GM23338 (cell line): ENCODE measurements at regions not wholly inside any gene's neighbourhood (a gene's known extent, or its start where the extent isn't known, plus 50 kb on each side); places are given as distances from the start of the nearest gene placed in this dataset.

ENCODE experiments used
- ATAC-seq: fragments of 200-7000 bp; cut with Tn5 transposase; 3 replicates; pipeline ENCODE4 v1.9.1; 2020
- DNase-seq: peaks from one replicate; pipeline ENCODE4 v3.0.0-alpha.2; 2015; ENCODE audit warnings: low spot score
- H2AFZ ChIP-seq: fragments of 200-600 bp; sonication (generic); 2 replicates; pipeline ENCODE4 v1.8.0; 2016; ENCODE audit warnings: antibody characterized with exemption, mild to moderate bottlenecking, moderate library complexity
- H3F3A ChIP-seq: fragments of 200-600 bp; sonication (generic); replicated peaks from 2 replicates; pipeline ENCODE4 v1.8.0; 2017; ENCODE audit warnings: antibody characterized with exemption, mixed run types, low read depth
- H3K27ac ChIP-seq: fragments of 200-600 bp; sonication (generic); 2 replicates; pipeline ENCODE4 v1.6.1; 2016; ENCODE audit warnings: low read depth
- H3K27me3 ChIP-seq: fragments of 200-600 bp; sonication (generic); 2 replicates; pipeline ENCODE4 v1.8.0; 2016; ENCODE audit warnings: mild to moderate bottlenecking, mixed run types, moderate library complexity; ENCODE audit not compliant: insufficient read depth
- H3K36me3 ChIP-seq: fragments of 200-600 bp; sonication (generic); 2 replicates; pipeline ENCODE4 v1.8.0; 2016; ENCODE audit warnings: mild to moderate bottlenecking; ENCODE audit not compliant: insufficient read depth
- H3K4me1 ChIP-seq: fragments of 200-600 bp; sonication (generic); 2 replicates; pipeline ENCODE4 v1.8.0; 2016; ENCODE audit warnings: mild to moderate bottlenecking, moderate library complexity; ENCODE audit not compliant: insufficient read depth
- H3K4me2 ChIP-seq: fragments of 200-600 bp; sonication (generic); 2 replicates; pipeline ENCODE4 v1.7.1; 2017; ENCODE audit warnings: mixed run types
- H3K4me3 ChIP-seq: fragments of 200-600 bp; sonication (generic); 2 replicates; pipeline ENCODE4 v1.6.1; 2016; ENCODE audit warnings: mixed run types
- H3K79me2 ChIP-seq: fragments of 200-600 bp; sonication (generic); replicated peaks from 2 replicates; pipeline ENCODE4 v1.8.0; 2017; ENCODE audit warnings: mild to moderate bottlenecking; ENCODE audit not compliant: insufficient read depth
- H3K9me2 ChIP-seq: fragments of 200-600 bp; sonication (generic); 2 replicates; pipeline ENCODE4 v1.8.0; 2017; ENCODE audit not compliant: insufficient read depth
- H4K20me1 ChIP-seq: fragments of 200-600 bp; sonication (generic); replicated peaks from 2 replicates; pipeline ENCODE4 v1.8.0; 2017; ENCODE audit warnings: mild to moderate bottlenecking; ENCODE audit not compliant: insufficient read depth
- H3K27ac Mint-ChIP-seq: 2 replicates; pipeline ENCODE4 v1.8.0; 2020; ENCODE audit warnings: inconsistent platforms, mild to moderate bottlenecking, moderate library complexity, mixed read lengths
- H3K27me3 Mint-ChIP-seq: 3 replicates; pipeline ENCODE4 v1.8.0; 2022; ENCODE audit warnings: low read depth, mild to moderate bottlenecking, moderate library complexity, mixed read lengths, inconsistent platforms; ENCODE audit not compliant: insufficient read depth, poor library complexity
- H3K36me3 Mint-ChIP-seq: 3 replicates; pipeline ENCODE4 v1.8.0; 2021; ENCODE audit warnings: low read depth, mild to moderate bottlenecking, inconsistent platforms, moderate library complexity, mixed read lengths
- H3K4me1 Mint-ChIP-seq: 3 replicates; pipeline ENCODE4 v1.8.0; 2020; ENCODE audit warnings: mild to moderate bottlenecking, inconsistent platforms, mixed read lengths
- H3K4me3 Mint-ChIP-seq: 3 replicates; pipeline ENCODE4 v1.8.0; 2021; ENCODE audit warnings: moderate library complexity, mild to moderate bottlenecking, inconsistent platforms, mixed read lengths
- H3K9me3 Mint-ChIP-seq: 3 replicates; pipeline ENCODE4 v1.8.0; 2020; ENCODE audit warnings: moderate library complexity, mild to moderate bottlenecking, inconsistent platforms, mixed read lengths
- ETS1 ChIP-seq: IDR thresholded peaks from 2 replicates; pipeline ENCODE4 v1.6.1; 2016; ENCODE audit warnings: antibody characterized with exemption
- REST ChIP-seq: IDR thresholded peaks from one replicate; pipeline ENCODE4 v1.6.1; 2018; ENCODE audit warnings: antibody characterized with exemption; ENCODE audit not compliant: unreplicated experiment
- ZNF114 ChIP-seq: fragments of 250-450 bp; sonication (Bioruptor Pico); IDR thresholded peaks from 2 replicates; pipeline ENCODE4 v1.5.0; 2020; ENCODE audit warnings: mild to moderate bottlenecking, moderate library complexity
- TF ChIP-seq, protein P1 (sequence below): fragments of 250-450 bp; sonication (Bioruptor Pico); IDR thresholded peaks from 2 replicates; pipeline ENCODE4 v1.5.0; 2020; ENCODE audit warnings: mild to moderate bottlenecking, moderate library complexity

DNA sequence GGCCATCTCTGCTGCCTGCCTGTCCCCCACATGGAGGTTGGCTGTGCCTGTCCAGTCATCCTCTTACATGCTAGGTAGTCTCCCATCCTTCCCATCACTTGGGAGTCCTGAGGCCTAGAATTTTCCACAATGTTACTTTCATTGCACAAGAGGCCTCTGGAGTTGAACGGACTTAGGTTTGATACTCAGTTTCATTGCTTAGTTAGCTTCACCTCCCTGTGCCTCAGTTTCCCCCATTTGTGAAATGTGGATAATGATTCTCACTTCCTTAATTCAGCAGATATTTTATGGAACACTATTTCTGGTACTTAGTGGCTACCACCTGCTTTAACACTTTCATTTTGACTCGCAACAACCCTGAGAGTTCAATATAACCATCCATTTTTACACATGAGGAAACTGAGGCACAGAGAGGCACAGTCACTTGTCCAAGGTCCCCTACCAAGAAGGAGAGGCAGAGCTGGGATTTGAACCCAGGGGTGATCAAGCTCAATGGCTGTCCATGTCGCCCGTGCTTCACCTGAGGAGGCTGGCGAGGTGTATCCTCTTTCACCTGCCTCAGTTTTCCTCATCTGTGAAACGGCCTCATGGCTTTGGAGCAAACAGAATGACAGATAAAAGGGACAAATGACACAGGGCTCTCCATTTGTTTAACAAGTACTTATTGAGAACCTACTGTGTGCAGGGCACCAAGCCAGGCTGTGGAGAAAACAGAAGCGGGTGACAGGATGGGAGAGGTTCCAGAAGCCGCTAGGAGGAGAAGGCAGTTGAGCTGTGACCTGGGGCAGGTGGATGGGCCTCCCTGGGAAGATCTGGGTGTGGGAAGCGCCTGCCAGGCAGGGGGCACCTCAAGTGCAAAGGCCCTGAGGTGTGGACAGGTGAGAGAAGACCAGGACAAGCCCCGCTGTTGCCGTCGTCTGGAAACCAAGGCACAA, 154.3 kb upstream of the PTPN1 start:
- Histone ChIP-seq H3K4me3 (no peak overlapping the region), H3K27me3 (no peaks in the 10 kb centered on the region), H3K4me2 (no peak overlapping the region), H3K36me3 (no peaks in the 10 kb centered on the region), H3K79me2 (no peaks in the 10 kb centered on the region), H4K20me1 (no peaks in the 10 kb centered on the region), H3F3A (no peaks in the 10 kb centered on the region), H2AFZ (no peak overlapping the region), H3K27ac (no peak overlapping the region), H3K9me2 (no peaks in the 10 kb centered on the region), H3K4me1 (no peaks in the 10 kb centered on the region)
- TF ChIP-seq REST (no peak), ZNF114 (CRISPR knock-in tag) (no peak), ETS1 (no peak)
- TF ChIP-seq, protein P1, sequence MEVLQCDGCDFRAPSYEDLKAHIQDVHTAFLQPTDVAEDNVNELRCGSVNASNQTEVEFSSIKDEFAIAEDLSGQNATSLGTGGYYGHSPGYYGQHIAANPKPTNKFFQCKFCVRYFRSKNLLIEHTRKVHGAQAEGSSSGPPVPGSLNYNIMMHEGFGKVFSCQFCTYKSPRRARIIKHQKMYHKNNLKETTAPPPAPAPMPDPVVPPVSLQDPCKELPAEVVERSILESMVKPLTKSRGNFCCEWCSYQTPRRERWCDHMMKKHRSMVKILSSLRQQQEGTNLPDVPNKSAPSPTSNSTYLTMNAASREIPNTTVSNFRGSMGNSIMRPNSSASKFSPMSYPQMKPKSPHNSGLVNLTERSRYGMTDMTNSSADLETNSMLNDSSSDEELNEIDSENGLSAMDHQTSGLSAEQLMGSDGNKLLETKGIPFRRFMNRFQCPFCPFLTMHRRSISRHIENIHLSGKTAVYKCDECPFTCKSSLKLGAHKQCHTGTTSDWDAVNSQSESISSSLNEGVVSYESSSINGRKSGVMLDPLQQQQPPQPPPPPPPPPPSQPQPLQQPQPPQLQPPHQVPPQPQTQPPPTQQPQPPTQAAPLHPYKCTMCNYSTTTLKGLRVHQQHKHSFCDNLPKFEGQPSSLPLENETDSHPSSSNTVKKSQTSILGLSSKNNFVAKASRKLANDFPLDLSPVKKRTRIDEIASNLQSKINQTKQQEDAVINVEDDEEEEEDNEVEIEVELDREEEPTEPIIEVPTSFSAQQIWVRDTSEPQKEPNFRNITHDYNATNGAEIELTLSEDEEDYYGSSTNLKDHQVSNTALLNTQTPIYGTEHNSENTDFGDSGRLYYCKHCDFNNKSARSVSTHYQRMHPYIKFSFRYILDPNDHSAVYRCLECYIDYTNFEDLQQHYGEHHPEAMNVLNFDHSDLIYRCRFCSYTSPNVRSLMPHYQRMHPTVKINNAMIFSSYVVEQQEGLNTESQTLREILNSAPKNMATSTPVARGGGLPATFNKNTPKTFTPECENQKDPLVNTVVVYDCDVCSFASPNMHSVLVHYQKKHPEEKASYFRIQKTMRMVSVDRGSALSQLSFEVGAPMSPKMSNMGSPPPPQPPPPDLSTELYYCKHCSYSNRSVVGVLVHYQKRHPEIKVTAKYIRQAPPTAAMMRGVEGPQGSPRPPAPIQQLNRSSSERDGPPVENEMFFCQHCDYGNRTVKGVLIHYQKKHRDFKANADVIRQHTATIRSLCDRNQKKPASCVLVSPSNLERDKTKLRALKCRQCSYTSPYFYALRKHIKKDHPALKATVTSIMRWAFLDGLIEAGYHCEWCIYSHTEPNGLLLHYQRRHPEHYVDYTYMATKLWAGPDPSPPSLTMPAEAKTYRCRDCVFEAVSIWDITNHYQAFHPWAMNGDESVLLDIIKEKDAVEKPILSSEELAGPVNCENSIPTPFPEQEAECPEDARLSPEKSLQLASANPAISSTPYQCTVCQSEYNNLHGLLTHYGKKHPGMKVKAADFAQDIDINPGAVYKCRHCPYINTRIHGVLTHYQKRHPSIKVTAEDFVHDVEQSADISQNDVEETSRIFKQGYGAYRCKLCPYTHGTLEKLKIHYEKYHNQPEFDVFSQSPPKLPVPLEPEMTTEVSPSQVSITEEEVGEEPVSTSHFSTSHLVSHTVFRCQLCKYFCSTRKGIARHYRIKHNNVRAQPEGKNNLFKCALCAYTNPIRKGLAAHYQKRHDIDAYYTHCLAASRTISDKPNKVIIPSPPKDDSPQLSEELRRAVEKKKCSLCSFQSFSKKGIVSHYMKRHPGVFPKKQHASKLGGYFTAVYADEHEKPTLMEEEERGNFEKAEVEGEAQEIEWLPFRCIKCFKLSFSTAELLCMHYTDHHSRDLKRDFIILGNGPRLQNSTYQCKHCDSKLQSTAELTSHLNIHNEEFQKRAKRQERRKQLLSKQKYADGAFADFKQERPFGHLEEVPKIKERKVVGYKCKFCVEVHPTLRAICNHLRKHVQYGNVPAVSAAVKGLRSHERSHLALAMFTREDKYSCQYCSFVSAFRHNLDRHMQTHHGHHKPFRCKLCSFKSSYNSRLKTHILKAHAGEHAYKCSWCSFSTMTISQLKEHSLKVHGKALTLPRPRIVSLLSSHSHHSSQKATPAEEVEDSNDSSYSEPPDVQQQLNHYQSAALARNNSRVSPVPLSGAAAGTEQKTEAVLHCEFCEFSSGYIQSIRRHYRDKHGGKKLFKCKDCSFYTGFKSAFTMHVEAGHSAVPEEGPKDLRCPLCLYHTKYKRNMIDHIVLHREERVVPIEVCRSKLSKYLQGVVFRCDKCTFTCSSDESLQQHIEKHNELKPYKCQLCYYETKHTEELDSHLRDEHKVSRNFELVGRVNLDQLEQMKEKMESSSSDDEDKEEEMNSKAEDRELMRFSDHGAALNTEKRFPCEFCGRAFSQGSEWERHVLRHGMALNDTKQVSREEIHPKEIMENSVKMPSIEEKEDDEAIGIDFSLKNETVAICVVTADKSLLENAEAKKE (CRISPR knock-in tag): no peak
- ATAC-seq (no peak), DNase-seq (no peak)
- no peaks in the 10 kb centered on the region for H3K36me3 Mint-ChIP-seq
- peaks cover 19% of the 10 kb centered on the region for H3K27me3 Mint-ChIP-seq
- peaks cover 9% of the 10 kb centered on the region for H3K4me1 Mint-ChIP-seq
- H3K27ac Mint-ChIP-seq: no peak overlapping the region
- no peak overlapping the region for H3K4me3 Mint-ChIP-seq
- no peaks in the 10 kb centered on the region for H3K9me3 Mint-ChIP-seq
